ENCODE measurements at regions not wholly inside any gene's neighbourhood (a gene's known extent, or its start where the extent isn't known, plus 50 kb on each side); places are given as distances from the start of the nearest gene placed in this dataset.

GRCh38 chr5:156147261-156147943 lies 179.6 kb upstream of the SGCD start:
- no peak for DNase-seq (ENCODE audit: low read depth)

DNA sequence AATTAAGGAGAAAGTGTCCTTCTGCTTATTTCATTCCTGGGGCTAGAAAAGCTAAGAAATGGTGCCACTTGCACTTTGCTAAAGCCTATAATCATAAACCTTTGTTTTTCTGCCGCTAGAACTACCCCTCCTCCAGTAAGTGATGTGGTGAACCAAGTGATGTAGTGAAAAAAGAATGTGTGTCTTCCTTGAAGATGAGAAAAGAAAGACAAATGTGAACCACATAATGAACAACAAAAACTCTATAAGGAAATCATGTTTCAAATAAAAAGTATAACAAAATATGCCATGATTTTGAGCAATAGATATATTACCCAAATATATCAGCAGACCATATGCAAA lies 179.0 kb upstream of the SGCD start:
- no peak for DNase-seq (ENCODE audit: low read depth)

- DNase-seq (ENCODE audit: low read depth) = no peak
Observed at GRCh38 chr5:156148301-156148700, 178.7 kb upstream of the SGCD start.

DNA sequence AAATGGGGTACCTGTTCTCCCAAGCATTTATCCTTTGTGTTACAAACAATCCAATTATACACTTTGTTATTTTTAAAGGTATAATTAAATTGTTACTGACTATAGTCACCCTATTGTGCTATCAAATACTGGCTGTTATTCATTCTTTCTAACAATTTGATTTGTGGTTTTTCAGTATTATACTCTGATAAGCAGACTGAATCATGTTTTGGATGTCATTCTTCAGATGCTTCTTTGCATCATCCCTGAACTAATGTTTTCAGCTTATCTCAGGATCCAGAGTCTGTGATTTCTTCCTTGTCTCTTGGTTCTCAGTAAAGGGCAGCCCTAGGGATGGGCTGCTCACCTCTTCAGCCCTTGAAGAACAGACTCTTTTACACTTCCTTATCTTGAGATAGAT lies 177.8 kb upstream of the SGCD start:
- no peak for DNase-seq (ENCODE audit: low read depth)

DNA sequence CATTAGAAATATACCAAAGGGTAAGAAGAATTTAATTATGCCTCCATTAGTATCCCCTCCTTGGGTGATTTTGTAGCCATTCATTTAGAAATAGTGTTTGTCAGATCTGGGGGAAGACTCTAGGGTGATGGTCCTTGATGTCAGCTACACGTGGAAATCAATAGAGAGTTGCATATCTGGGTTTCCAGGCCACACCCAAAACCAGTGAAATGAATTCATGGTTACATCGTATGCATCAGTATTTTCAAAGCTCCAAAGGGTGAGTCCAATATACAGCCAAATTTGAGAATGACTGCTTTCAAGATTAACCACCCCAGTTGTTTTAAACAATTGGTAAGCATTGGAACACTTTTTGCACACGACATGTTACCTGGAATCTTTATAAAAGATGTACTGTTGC lies 173.4 kb upstream of the SGCD start:
- DNase-seq (ENCODE audit: low read depth) = no peak

DNA sequence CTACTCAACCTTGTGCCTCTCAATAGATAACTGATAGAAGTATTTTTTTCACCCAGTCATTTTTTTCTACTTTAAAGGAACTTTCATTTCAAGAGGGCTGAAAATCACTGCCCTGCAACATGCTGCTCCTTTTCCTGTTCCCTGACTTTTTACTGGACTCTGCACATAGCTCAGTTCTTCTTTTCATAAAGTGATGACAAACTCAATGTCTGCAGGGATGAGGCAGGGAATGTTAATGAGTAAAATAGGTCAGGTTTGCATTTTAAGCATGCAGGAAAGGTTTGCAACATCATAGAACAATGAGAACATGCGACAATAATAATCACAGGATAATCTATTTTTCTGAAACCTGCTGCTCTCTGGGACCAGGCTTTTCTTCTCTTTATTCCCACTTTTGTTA lies 172.2 kb upstream of the SGCD start:
- DNase-seq (ENCODE audit: low read depth) = no peak

GRCh38 chr5:156155598-156155997 lies 171.4 kb upstream of the SGCD start:
- DNase-seq (ENCODE audit: low read depth) = no peak

DNA sequence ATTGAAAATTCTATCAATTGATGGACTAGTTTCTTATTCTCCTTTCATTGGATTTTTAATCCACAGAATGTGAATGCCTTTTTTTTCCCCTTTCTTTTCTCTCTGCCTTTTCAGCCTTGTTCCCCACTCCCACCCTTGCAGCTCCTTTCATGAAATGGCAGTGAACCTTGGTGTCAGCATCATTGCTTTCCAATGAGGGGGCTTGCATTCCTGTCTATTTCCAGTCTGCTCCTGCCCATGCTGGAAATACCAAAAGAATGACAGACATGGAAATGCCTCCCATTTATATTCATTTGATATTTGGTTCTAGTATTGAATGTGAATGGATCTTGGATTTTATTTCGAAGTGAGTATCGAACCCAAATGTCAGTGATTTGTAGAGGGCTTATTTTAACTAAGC lies 162.7 kb upstream of the SGCD start:
- DNase-seq (ENCODE audit: low read depth) = no peak

GRCh38 chr5:156169495-156169894 lies 157.5 kb upstream of the SGCD start:
- DNase-seq (ENCODE audit: low read depth) = no peak

DNA sequence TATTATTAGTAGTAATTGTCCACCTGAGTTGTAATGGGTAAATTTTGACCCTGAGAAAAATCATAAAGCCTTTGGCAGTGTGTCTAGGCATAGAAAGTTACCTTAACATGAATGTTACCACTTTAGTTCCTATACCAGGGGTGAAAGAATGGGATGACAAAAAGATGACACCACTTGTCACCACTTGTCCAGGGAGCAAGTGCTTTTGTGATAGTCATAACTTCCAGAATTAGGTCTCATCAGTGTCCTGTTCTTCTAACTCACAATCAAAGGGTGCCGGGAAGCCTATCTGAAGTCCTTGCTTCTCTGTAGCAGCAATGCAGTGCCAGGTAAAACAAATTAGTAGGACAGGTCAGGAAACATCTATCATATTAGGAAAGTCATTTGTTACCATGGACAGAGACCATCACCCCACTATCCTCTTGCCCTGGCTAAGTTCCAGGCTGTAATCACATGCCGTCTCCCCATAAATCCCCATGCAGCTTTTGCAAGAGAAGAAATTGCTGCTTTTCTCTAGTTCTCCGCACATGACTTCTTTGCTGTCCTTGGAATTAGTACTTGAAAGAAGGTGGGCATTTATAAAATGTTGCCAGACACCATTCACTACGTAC lies 156.5 kb upstream of the SGCD start:
- DNase-seq (ENCODE audit: low read depth) = no peak

DNA sequence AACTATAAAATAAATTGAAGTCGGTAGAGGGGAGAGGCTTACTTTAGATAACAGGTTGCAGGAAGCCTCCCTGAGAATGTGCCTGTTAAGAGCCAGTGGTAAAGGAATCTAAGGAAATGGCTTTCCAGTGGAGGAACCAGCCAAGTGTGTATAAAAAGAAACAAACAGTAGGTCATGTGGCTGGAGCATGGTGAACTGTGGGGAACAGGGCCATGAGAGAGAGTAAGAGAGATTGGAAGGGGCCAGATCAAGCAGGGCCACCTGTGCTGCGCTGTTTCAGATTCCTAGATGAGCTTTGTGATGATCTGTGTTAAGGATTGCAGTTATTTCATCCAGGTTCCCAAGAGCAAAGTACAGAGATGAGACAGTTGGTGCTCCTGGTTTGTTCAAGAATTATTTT lies 152.7 kb upstream of the SGCD start:
- DNase-seq (ENCODE audit: low read depth) = no peak

DNA sequence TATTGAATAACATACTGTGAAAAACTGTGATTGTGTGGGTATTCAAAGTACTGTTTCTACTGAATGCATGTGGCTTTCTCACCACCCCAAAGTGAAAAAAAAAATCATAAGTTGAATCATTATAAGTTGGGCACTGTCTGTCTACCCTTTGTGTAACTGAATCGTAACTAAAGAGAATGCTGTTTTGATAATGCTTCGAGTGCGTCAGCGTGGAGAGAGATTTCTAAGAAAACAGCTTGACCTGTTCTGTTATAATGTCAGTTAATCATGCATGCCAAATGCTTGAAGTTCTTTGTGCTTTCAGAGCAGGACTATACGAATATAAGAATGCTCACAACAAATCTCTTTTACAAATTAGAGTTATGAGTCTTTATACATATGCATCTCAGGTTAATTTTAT lies 148.8 kb upstream of the SGCD start:
- DNase-seq (ENCODE audit: low read depth) = no peak

GRCh38 chr5:156181656-156182055 lies 145.3 kb upstream of the SGCD start:
- DNase-seq (ENCODE audit: low read depth) = no peak

DNA sequence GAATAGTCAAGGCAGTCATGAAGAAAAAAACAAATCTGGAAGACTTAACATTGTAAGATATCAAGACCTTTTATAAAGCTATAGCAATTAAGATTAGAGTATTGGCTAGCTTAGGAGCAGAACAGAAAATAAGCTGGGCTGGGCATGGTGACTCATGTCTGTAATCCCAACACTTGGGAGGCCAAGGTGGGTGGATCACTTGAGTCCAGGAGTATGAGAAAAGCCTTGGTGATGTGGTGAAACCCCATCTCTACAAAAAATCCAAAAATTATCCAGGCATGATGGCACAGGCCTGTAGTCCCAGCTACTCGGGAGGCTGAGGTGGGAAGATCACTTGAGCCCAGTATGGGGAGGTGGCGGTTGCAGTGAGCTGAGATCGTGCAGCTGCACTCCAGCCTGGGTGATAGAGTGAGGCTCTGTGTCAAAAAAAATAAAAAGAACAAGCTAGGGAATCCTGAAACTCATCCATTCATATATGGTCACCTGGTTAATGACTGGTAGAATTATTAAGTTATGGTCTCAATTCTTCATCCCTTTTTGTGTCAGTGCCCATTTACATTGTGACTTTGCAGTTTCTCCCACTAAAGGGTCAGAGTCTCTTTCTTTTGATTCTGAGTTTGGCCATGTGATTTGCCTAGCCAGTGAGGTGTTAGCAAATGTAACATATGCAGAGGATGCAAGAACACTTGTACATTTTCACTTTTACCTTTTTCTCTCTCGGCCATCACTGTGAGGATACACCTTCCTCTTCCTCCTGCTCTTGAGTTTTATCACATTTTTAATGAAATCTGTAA lies 144.6 kb upstream of the SGCD start:
- no peak for DNase-seq (ENCODE audit: low read depth)

GRCh38 chr5:156186760-156187159 lies 140.2 kb upstream of the SGCD start:
- DNase-seq (ENCODE audit: low read depth) = no peak

GRCh38 chr5:156188016-156188415 lies 138.9 kb upstream of the SGCD start:
- no peak for DNase-seq (ENCODE audit: low read depth)

DNA sequence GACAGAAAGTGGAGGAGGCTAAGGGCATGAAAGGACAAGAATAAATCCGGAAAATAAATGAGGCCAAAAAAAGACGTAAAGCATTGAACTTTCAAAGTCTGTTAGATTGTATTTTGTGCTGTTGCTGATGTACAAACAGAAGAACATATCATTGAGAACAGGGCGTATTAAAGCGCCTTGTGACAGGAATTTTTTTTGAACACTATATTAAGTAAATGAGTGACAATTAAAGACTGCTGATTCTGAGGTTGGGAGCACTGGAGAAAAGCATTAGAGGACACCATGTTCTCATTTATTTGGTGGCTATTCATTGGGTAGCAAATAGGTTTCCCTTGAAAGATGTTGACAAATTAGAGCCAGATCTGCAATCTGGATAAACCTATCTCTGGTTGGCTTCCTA lies 137.3 kb upstream of the SGCD start:
- DNase-seq (ENCODE audit: low read depth) = no peak

DNA sequence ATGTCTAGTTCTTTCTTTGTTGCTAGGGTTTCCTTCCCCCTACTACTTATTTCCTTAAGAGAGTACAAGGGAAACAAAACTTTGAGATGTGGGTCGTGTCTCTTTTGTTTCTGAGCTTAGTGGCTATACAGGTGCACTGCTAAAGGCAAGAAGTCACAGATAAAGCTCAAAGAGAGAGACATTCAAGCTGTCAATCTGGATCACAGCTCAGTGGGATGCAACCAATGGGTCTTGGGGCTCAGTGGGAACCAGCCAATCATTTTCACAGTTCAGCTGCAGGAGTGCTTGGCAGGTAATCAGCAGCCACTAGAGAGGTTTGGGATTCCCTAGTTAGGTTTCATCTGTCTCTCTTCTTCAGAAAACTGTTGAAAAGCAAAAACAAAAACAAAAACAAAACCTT lies 135.4 kb upstream of the SGCD start:
- no peak for DNase-seq (ENCODE audit: low read depth)

DNA sequence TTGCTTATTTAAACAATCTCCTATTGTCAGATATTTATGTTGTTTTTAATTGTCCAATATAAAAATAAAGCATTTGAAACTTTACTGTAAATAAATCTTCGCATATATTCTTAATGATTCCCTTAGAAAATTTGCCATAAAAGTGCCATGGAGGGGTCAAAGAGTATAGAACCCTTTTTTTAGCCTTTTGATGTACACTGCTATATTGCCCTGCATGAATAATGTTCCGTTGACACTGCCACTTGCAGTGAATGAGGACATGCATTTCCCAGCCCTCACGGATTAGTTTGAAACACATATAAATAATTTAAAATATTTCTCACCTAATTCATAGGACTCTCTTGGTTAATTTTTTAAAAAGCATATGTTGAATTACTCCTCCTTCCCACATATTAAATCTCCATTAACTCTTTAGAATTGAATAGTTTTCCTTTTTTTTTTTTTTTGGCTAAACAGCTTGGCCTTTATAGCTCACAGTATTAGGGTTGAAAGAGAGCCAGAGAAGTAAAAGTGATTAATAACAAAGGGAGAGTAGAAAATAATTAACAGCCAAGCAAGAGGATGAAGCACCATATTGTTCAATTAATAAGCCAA lies 129.8 kb upstream of the SGCD start:
- no peak for DNase-seq (ENCODE audit: low read depth)

DNA sequence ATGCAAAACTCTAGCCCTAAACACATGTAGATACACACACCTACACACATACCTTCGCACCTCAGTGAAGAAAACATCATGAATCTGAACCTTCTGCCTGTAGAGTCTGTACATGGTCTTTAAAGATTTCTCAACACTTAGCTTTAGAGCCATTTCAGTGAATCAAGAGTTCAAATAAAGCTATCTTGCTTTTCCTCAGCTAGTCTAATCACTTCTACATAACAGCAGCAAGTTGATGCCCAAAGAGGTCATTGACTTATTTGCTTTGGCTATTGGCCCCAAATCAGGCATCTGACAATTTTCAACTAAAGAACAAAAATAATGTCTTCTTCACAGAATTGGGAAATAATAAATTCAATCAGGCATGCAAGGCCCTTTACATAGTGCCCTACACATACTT lies 127.9 kb upstream of the SGCD start:
- DNase-seq (ENCODE audit: low read depth) = no peak

GRCh38 chr5:156200938-156201787 lies 125.8 kb upstream of the SGCD start:
- no peak for DNase-seq (ENCODE audit: low read depth)

- no peak for DNase-seq (ENCODE audit: low read depth)
Observed at GRCh38 chr5:156201788-156202403, 125.1 kb upstream of the SGCD start.

Measured in non-pigmented ciliary epithelial cell (primary cell).